VCaP (cell line): ENCODE measurements at regions not wholly inside any gene's neighbourhood (a gene's known extent, or its start where the extent isn't known, plus 50 kb on each side); places are given as distances from the start of the nearest gene placed in this dataset.

ENCODE experiments used
- H3K27ac ChIP-seq: fragments of 450-650 bp; 2 replicates; pipeline ENCODE4 v1.5.1; 2017
- CTCF ChIP-seq: fragments of 450-650 bp; conservative IDR thresholded peaks from 2 replicates; pipeline ENCODE4 v1.5.1; 2017; ENCODE audit warnings: mild to moderate bottlenecking, moderate library complexity

GRCh38 chr2:118340103-118340502 lies 251.8 kb downstream of the INSIG2 start:
- no peak overlapping the region for H3K27ac ChIP-seq
- TF ChIP-seq CTCF: no peak

- H3K27ac ChIP-seq: no peak overlapping the region
- no peak for TF ChIP-seq CTCF
These were observed 251.1 kb downstream of the INSIG2 start for GRCh38 chr2:118339386-118339785.

GRCh38 chr2:118333664-118334063 lies 245.4 kb downstream of the INSIG2 start:
- H3K27ac ChIP-seq: no peak overlapping the region
- TF ChIP-seq CTCF: no peak

- no peak overlapping the region for H3K27ac ChIP-seq
- no peak for TF ChIP-seq CTCF
These were observed 237.2 kb downstream of the INSIG2 start for GRCh38 chr2:118325321-118325955.

GRCh38 chr2:118322406-118322805 lies 234.1 kb downstream of the INSIG2 start:
- H3K27ac ChIP-seq: no peak overlapping the region
- TF ChIP-seq CTCF: no peak

- no peak for TF ChIP-seq CTCF
These were observed 233.3 kb downstream of the INSIG2 start for GRCh38 chr2:118321432-118322105.

GRCh38 chr2:118320658-118321057 lies 232.4 kb downstream of the INSIG2 start:
- H3K27ac ChIP-seq: no peak overlapping the region
- TF ChIP-seq CTCF: no peak

More at GRCh38 chr2:118321432-118322105, 233.3 kb downstream of the INSIG2 start:
- no peak overlapping the region for H3K27ac ChIP-seq
